ENCODE measurements at regions not wholly inside any gene's neighbourhood (a gene's known extent, or its start where the extent isn't known, plus 50 kb on each side); places are given as distances from the start of the nearest gene placed in this dataset.

- 78 to 89% methylated on average over 2 of the region's 2 CpGs for WGBS, 2 experiments (ENCODE audit: insufficient coverage in 1 of 2, insufficient read length in 1 of 2)
- no peaks in the 10 kb centered on the region for H3K27me3 ChIP-seq (ENCODE audit: control insufficient read depth, insufficient read depth, low read length, poor library complexity, severe bottlenecking)
- H3K27ac Mint-ChIP-seq = no peak overlapping the region
These were observed 397.7 kb downstream of the DIPK2A start for GRCh38 chr3:144369129-144369879.

GRCh38 chr3:144375088-144375487 lies 403.5 kb downstream of the DIPK2A start:
- no peak overlapping the region for H3K27ac ChIP-seq (ENCODE audit: low read depth, low read length)
- Mint-ChIP-seq H3K36me3 (ENCODE audit: low read depth) (no peaks in the 10 kb centered on the region), H3K9me3 (peaks cover 8% of the 10 kb centered on the region), H3K4me3 (no peak overlapping the region), H3K4me1 (no peaks in the 10 kb centered on the region), H3K27ac (no peak overlapping the region), H3K27me3 (ENCODE audit: insufficient read depth) (no peaks in the 10 kb centered on the region)
- no peak overlapping the region for H3K9ac ChIP-seq (ENCODE audit: extremely low read depth, low read length, poor library complexity, severe bottlenecking)
- WGBS, 2 experiments (ENCODE audit: insufficient coverage in 1 of 2, insufficient read length in 1 of 2) = 83% methylated on average over 1 of the region's 1 CpG; no CpG with 5 or more reads in 1 of the 2 experiments
- H3K4me3 ChIP-seq (ENCODE audit: low read length) = no peak overlapping the region
- TF ChIP-seq CTCF (conservative IDR thresholded peaks at IDR 0.05) = no peak
- no peaks in the 10 kb centered on the region for H3K9me3 ChIP-seq (ENCODE audit: control insufficient read depth, low read length)
- H3K4me1 ChIP-seq (ENCODE audit: control insufficient read depth, insufficient read depth, low read length) = no peaks in the 10 kb centered on the region
- DNase-seq = no peak
- no peaks in the 10 kb centered on the region for H3K36me3 ChIP-seq (ENCODE audit: control insufficient read depth, insufficient read depth, low read length)
- H3K27me3 ChIP-seq (ENCODE audit: control insufficient read depth, insufficient read depth, low read length, poor library complexity, severe bottlenecking) = no peaks in the 10 kb centered on the region

More at GRCh38 chr3:144369129-144369879, 397.7 kb downstream of the DIPK2A start:
- DNase-seq = no peak
- no peaks in the 10 kb centered on the region for H3K4me1 ChIP-seq (ENCODE audit: control insufficient read depth, insufficient read depth, low read length)
- H3K9ac ChIP-seq (ENCODE audit: extremely low read depth, low read length, poor library complexity, severe bottlenecking) = no peak overlapping the region
- Mint-ChIP-seq H3K4me3 (no peak overlapping the region), H3K36me3 (ENCODE audit: low read depth) (peaks cover 11% of the 10 kb centered on the region), H3K4me1 (no peaks in the 10 kb centered on the region), H3K27me3 (ENCODE audit: insufficient read depth) (no peaks in the 10 kb centered on the region), H3K9me3 (peaks cover 33% of the 10 kb centered on the region)
- peak overlapping the region; percentile 75 for H3K27ac ChIP-seq (ENCODE audit: low read depth, low read length)
- no peak overlapping the region for H3K4me3 ChIP-seq (ENCODE audit: low read length)
- peaks cover 18% of the 10 kb centered on the region for H3K9me3 ChIP-seq (ENCODE audit: control insufficient read depth, low read length)
- H3K36me3 ChIP-seq (ENCODE audit: control insufficient read depth, insufficient read depth, low read length) = no peaks in the 10 kb centered on the region
- TF ChIP-seq CTCF (conservative IDR thresholded peaks at IDR 0.05) = no peak

GRCh38 chr3:144380849-144381248 lies 409.2 kb downstream of the DIPK2A start:
- TF ChIP-seq CTCF (conservative IDR thresholded peaks at IDR 0.05) = no peak
- Mint-ChIP-seq H3K27me3 (ENCODE audit: insufficient read depth) (no peaks in the 10 kb centered on the region), H3K36me3 (ENCODE audit: low read depth) (no peaks in the 10 kb centered on the region), H3K9me3 (peaks cover 3% of the 10 kb centered on the region), H3K27ac (no peak overlapping the region), H3K4me1 (peaks cover 14% of the 10 kb centered on the region), H3K4me3 (no peak overlapping the region)
- WGBS, 2 experiments (ENCODE audit: insufficient coverage in 1 of 2, insufficient read length in 1 of 2) = 94 to 96% methylated on average over 4 of the region's 4 CpGs
- no peak for DNase-seq
- no peak overlapping the region for H3K9ac ChIP-seq (ENCODE audit: extremely low read depth, low read length, poor library complexity, severe bottlenecking)
- H3K27me3 ChIP-seq (ENCODE audit: control insufficient read depth, insufficient read depth, low read length, poor library complexity, severe bottlenecking) = no peaks in the 10 kb centered on the region
- no peaks in the 10 kb centered on the region for H3K4me1 ChIP-seq (ENCODE audit: control insufficient read depth, insufficient read depth, low read length)
- no peak overlapping the region for H3K27ac ChIP-seq (ENCODE audit: low read depth, low read length)
- H3K4me3 ChIP-seq (ENCODE audit: low read length) = no peak overlapping the region
- H3K36me3 ChIP-seq (ENCODE audit: control insufficient read depth, insufficient read depth, low read length) = no peaks in the 10 kb centered on the region
- H3K9me3 ChIP-seq (ENCODE audit: control insufficient read depth, low read length) = no peaks in the 10 kb centered on the region
